AG04450 (cell line): ENCODE measurements at regions not wholly inside any gene's neighbourhood (a gene's known extent, or its start where the extent isn't known, plus 50 kb on each side); places are given as distances from the start of the nearest gene placed in this dataset.

Experiments used
- CTCF ChIA-PET: fragments of 300-600, 350-600 bp; formaldehyde crosslinking; extraction: SDS; loops from one replicate; lab custom pipeline; 2022; ENCODE audit warnings: antibody characterized with exemption, inconsistent platforms; lab: Charles Lee
- POLR2A ChIA-PET: fragments of 350-600 bp; formaldehyde crosslinking; extraction: SDS; loops from one replicate; lab custom pipeline; 2021; ENCODE audit warnings: antibody characterized with exemption, inconsistent platforms; lab: Yijun Ruan, JAX
- DNase-seq: peaks from one replicate; pipeline ENCODE4 v3.0.0-alpha.2; 2011; ENCODE audit warnings: low read depth, low spot score
- H3K27ac ChIP-seq: one replicate; pipeline ENCODE4 v1.5.1; 2012; ENCODE audit warnings: low read depth, low read length, control low read depth
- H3K27me3 ChIP-seq: one replicate; pipeline ENCODE4 v1.6.0; 2012; ENCODE audit warnings: low read length; ENCODE audit not compliant: control insufficient read depth, insufficient read depth
- H3K4me3 ChIP-seq: 2 replicates; pipeline ENCODE4 v1.5.1; 2011; ENCODE audit warnings: mild to moderate bottlenecking, low read depth, low read length, control low read depth
- H3K9me3 ChIP-seq: 2 replicates; pipeline ENCODE4 v1.5.1; 2012; ENCODE audit warnings: low read length; ENCODE audit not compliant: control insufficient read depth, insufficient read depth
- TF ChIP-seq, protein P1 (sequence below): IDR thresholded peaks from 2 replicates; pipeline ENCODE4 v1.5.1; 2011; ENCODE audit warnings: low read depth, low read length, control low read depth, inconsistent platforms

DNA sequence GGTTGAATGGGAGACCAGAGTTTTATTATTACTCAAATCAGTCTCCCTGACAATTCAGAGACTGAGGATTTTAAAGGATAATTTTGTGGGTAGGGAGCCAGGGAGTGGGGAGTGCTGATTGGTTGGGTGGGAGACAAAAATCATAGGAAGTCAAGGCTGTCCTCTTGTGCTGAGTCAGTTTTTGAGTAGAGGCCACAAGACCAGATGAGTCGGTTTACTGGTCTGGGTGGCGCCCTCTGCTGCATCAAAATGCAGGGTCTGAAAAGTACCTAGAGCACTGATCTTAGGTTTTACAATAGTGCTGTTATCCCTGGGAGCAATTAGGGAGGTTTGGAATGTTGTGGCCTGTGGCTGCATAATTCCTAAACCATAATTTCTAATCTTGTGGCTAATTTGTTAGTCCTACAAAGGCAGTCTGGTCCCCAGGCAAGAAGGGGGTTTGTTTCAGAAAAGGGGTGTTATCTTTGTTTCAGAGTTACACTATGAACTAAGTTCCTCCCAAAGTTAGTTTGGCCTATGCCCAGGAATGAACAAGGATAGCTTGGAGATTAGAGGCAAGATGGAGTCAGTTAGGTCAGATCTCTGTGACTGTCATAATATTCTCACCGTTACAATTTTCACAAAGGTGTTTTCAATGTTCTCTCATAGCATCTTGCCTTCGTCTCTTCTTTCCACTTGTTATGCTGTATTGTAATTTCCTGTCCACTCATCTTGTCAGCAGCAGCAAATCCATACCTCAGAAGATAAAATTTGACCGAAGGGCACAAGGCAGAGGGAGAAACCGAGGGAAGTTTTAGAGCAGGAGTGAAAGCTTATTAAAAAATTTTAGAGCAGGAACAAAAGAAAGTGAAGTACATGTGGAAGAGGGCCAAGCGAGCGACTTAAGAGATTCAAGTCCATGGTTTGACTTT is 59.2 kb upstream of the CLINT1 start:
- H3K27ac ChIP-seq: no peak overlapping the region
- H3K9me3 ChIP-seq: no peaks in the 10 kb centered on the region
- no peaks in the 10 kb centered on the region for H3K27me3 ChIP-seq
- ChIA-PET POLR2A (no interaction called here), CTCF (interaction anchor here (0.5 to 2.5 kb wide), 11 partner anchors 11 to 156 kb away, joined by 3 to 11 read pairs (median 6); no protein-coding TSS in a partner anchor)
- TF ChIP-seq, protein P1, sequence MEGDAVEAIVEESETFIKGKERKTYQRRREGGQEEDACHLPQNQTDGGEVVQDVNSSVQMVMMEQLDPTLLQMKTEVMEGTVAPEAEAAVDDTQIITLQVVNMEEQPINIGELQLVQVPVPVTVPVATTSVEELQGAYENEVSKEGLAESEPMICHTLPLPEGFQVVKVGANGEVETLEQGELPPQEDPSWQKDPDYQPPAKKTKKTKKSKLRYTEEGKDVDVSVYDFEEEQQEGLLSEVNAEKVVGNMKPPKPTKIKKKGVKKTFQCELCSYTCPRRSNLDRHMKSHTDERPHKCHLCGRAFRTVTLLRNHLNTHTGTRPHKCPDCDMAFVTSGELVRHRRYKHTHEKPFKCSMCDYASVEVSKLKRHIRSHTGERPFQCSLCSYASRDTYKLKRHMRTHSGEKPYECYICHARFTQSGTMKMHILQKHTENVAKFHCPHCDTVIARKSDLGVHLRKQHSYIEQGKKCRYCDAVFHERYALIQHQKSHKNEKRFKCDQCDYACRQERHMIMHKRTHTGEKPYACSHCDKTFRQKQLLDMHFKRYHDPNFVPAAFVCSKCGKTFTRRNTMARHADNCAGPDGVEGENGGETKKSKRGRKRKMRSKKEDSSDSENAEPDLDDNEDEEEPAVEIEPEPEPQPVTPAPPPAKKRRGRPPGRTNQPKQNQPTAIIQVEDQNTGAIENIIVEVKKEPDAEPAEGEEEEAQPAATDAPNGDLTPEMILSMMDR: peak; percentile 67
- no peak overlapping the region for H3K4me3 ChIP-seq
- DNase-seq: peak; percentile 32

DNA sequence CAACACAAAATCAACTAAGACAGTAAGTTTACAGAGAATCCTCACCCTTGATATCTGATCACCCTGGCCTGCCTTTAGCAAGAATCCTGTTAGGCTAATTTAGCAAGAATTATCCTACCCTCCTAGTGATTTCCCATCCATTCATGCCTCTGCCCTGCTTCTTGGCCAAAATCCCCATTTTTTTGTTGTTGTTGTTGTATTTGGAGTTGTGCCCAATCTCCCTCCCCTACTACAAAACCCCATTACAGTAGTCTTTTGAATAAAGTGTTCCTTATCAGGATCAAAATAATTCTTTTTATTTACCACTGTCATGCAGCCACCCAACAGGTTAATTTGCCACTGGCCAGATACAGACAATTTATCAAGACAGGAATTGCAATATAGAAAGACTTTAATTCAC is 58.5 kb upstream of the CLINT1 start:
- CTCF ChIA-PET: interaction anchor here (0.6 to 4.2 kb wide), 6 partner anchors 10 to 155 kb away, joined by 3 to 23 read pairs (median 8); no protein-coding TSS in a partner anchor
- TF ChIP-seq, protein P1: no peak
- POLR2A ChIA-PET: no interaction called here
- Histone ChIP-seq H3K27ac (no peak overlapping the region), H3K9me3 (no peaks in the 10 kb centered on the region), H3K4me3 (no peak overlapping the region), H3K27me3 (peaks cover 3% of the 10 kb centered on the region)
- no peak for DNase-seq

DNA sequence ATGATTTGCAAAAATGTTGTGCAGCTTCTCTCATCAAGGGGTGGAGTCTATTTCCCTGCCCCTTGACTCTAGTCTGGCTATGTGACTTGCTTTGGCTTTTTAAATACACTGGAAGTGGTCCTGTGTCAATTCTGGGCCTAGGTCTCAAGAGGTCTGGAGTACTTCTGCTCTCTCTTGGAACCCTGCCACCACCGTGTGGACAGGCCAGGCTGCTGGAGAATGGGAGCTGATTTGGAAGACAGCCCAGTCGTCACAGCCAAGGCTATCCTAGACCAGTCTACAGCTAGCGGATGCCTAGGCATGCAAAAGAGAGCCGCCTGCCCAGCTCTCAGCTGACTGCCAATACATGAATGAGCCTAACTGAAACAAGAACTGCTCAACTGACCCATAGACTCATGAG is 56.7 kb upstream of the CLINT1 start:
- no peak overlapping the region for H3K4me3 ChIP-seq
- H3K27ac ChIP-seq: no peak overlapping the region
- CTCF ChIA-PET: interaction anchor here (0.5 to 4.2 kb wide), 9 partner anchors 34 to 259 kb away, joined by 3 to 23 read pairs (median 4); no protein-coding TSS in a partner anchor
- POLR2A ChIA-PET: no interaction called here
- no peaks in the 10 kb centered on the region for H3K9me3 ChIP-seq
- TF ChIP-seq, protein P1: no peak
- peaks cover 3% of the 10 kb centered on the region for H3K27me3 ChIP-seq
- no peak for DNase-seq

DNA sequence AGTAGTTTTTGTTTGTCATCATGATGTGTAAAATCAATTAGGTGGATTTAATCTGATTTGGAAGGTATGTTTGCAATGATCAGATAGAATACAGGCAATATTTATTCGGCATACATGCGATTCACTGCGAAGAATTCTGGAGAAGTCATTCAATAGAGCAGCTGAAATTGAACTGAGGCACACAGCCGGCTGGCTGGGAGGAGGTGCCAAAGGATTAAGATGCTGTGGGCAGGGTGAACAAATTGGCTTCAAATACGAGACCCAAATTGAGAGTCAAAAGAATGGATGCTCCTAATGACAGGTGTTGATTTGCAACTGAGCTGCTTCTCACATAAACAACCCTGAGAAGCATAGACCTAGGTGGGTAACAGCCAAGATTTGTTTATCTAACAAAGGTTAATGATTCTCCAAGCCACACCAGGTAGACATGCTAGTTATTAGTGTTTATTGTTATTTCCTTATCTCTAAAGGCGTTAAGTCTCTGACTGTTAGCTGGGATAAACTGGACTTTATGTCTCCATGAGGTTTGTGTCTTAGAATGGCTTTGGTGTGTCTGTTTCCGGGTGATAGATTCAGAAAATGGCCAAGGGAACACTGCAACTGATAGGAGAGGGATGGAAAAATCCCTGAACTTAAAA is 55.3 kb upstream of the CLINT1 start:
- DNase-seq: no peak
- CTCF ChIA-PET: interaction anchor here (1.1 to 4.2 kb wide), 3 partner anchors 35 to 97 kb away, joined by 4 to 23 read pairs (median 5); no protein-coding TSS in a partner anchor

More for the DNA sequence above, 55.3 kb upstream of the CLINT1 start:
- POLR2A ChIA-PET: no interaction called here
- no peaks in the 10 kb centered on the region for H3K9me3 ChIP-seq
- H3K27me3 ChIP-seq: peaks cover 3% of the 10 kb centered on the region
- TF ChIP-seq, protein P1: no peak
- no peak overlapping the region for H3K4me3 ChIP-seq
- no peak overlapping the region for H3K27ac ChIP-seq
